HEK293T (cell line): ENCODE measurements at regions not wholly inside any gene's neighbourhood (a gene's known extent, or its start where the extent isn't known, plus 50 kb on each side); places are given as distances from the start of the nearest gene placed in this dataset.

Experiments used
- ARNT ChIP-seq: fragments of 450-650 bp; IDR thresholded peaks from 2 replicates; pipeline ENCODE4 v1.6.1; 2017; ENCODE audit warnings: mild to moderate bottlenecking
- BHLHE40 ChIP-seq: fragments of 450-650 bp; IDR thresholded peaks from 2 replicates; pipeline ENCODE4 v1.6.1; 2016; ENCODE audit warnings: mild to moderate bottlenecking, moderate library complexity, borderline replicate concordance
- CTBP1 ChIP-seq: fragments of 450-650 bp; IDR thresholded peaks from 2 replicates; pipeline ENCODE4 v1.6.1; 2016; ENCODE audit warnings: borderline replicate concordance
- ELF4 ChIP-seq: fragments of 450-650 bp; IDR thresholded peaks from 2 replicates; pipeline ENCODE4 v1.6.1; 2017; ENCODE audit warnings: antibody characterized with exemption
- FOXK2 ChIP-seq: fragments of 450-650 bp; IDR thresholded peaks from 2 replicates; pipeline ENCODE4 v1.6.1; 2016; ENCODE audit warnings: mild to moderate bottlenecking
- HDGF ChIP-seq: fragments of 450-650 bp; IDR thresholded peaks from 2 replicates; pipeline ENCODE4 v1.6.1; 2017; ENCODE audit warnings: antibody characterized with exemption, borderline replicate concordance
- NFRKB ChIP-seq: fragments of 450-650 bp; IDR thresholded peaks from 2 replicates; pipeline ENCODE4 v1.6.1; 2016; ENCODE audit warnings: mild to moderate bottlenecking, moderate library complexity
- PKNOX1 ChIP-seq: fragments of 450-650 bp; IDR thresholded peaks from 2 replicates; pipeline ENCODE4 v1.6.1; 2016
- SP1 ChIP-seq: fragments of 450-650 bp; IDR thresholded peaks from 2 replicates; pipeline ENCODE4 v1.6.1; 2017
- TARDBP ChIP-seq: fragments of 450-650 bp; IDR thresholded peaks from 2 replicates; pipeline ENCODE4 v1.6.1; 2016

DNA sequence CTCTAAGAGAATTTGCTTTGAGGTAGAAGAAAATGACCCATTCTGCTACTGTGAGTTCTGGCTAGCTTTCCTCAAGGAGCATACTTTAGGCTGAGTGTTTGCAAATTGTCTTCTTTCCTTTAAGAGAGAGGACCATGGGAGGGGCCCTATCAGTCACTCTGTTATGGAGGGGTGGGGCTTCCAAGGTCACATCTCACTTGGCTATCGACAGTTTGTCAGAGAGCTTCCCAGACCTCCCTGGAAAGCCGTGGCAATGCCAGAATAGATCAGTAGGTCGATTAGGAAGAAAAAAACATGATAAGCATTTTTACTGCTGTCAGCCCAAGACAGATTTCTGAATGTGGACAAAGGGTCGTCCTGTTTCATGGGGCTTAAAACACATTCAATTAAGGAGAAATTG is 93.3 kb downstream of the OXGR1 start:
- no peak for TF ChIP-seq BHLHE40
- TF ChIP-seq FOXK2 = no peak
- TF ChIP-seq HDGF = no peak
- no peak for TF ChIP-seq PKNOX1
- TF ChIP-seq ELF4 = no peak
- TF ChIP-seq SP1 = no peak
- TF ChIP-seq TARDBP = no peak
- no peak for TF ChIP-seq NFRKB
- TF ChIP-seq ARNT = no peak
- no peak for TF ChIP-seq CTBP1
